ENCODE measurements at regions not wholly inside any gene's neighbourhood (a gene's known extent, or its start where the extent isn't known, plus 50 kb on each side); places are given as distances from the start of the nearest gene placed in this dataset.

DNA sequence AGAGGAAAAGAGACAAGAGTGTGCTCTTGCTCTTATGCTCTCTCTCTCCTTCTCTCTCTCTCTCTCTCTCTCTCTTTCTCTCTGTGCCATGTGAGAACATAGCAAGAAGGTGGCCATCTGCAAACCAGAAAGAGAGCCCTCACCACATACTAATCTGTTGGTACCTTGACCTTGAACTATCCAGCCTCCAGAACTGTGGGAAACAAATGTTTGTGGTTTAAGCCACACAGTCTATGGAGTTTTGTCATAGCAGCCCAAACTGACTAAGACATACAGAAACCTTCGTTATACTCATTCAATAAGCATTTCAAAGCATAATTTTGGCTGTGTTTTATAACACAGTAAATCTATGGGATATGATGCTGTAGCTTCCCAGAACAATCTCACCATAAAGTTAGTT lies 56.4 kb upstream of the PLPP4 start:
- no peak for TF ChIP-seq CTCF (IDR thresholded peaks at IDR 0.05; ENCODE audit: insufficient read depth, low read depth, low read length, missing control alignments)
- no peak for DNase-seq (ENCODE audit: low read depth)

GRCh38 chr10:120402147-120402766 lies 54.8 kb upstream of the PLPP4 start:
- no peak overlapping the region for H3K4me3 ChIP-seq (ENCODE audit: low read depth, low read length)

More for the DNA sequence above, 56.4 kb upstream of the PLPP4 start:
- no peak overlapping the region for H3K4me3 ChIP-seq (ENCODE audit: low read depth, low read length)

DNA sequence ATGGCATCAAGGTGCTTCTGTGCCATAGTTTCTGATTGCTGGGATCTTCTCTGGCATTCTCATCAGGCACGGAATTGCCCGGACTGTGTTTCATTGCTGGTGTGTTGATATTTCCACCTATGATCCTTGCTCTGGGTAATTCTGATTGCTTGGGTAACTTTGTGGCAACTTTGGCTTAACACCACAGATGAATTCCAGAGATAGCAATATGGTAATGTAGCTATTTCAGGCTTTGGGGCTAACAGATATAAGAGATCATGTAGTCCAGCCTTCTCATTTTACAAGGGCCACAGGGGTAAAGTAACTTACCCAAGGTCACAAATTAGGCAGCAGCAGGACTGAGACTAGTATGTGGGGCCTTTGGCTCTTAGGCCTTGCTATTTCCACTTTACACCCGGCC lies 53.9 kb upstream of the PLPP4 start:
- no peak for TF ChIP-seq CTCF (IDR thresholded peaks at IDR 0.05; ENCODE audit: insufficient read depth, low read depth, low read length, missing control alignments)
- DNase-seq (ENCODE audit: low read depth) = no peak
- no peak overlapping the region for H3K4me3 ChIP-seq (ENCODE audit: low read depth, low read length)

More at GRCh38 chr10:120402147-120402766, 54.8 kb upstream of the PLPP4 start:
- DNase-seq (ENCODE audit: low read depth) = no peak
- no peak for TF ChIP-seq CTCF (IDR thresholded peaks at IDR 0.05; ENCODE audit: insufficient read depth, low read depth, low read length, missing control alignments)

DNA sequence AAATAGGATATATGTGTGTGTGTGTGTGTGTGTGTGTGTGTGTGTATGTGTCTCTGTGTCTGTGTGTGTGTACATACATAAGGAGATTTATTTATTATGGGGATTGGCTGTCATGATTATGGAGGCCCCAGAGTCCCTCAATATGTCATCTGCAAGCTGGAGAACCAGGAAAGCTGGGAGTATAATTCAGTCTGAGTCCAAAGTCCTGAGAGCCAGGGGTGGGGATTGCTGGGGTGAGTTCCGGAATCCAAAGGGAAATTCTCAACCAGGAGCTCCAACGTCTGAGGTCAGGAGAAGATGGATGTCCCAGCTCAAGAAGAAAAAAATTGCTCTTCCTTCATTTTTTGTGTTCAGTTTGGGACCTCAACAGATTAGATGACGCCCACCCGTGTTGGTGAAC lies 50.7 kb upstream of the PLPP4 start:
- DNase-seq (ENCODE audit: low read depth) = no peak
- no peak for TF ChIP-seq CTCF (IDR thresholded peaks at IDR 0.05; ENCODE audit: insufficient read depth, low read depth, low read length, missing control alignments)
- H3K4me3 ChIP-seq (ENCODE audit: low read depth, low read length) = no peak overlapping the region

Data from GM12865 (cell line).